ENCODE measurements at regions not wholly inside any gene's neighbourhood (a gene's known extent, or its start where the extent isn't known, plus 50 kb on each side); places are given as distances from the start of the nearest gene placed in this dataset.
"Not testable (repeated sequence)": the region's sequence is repeated elsewhere in the genome, so short reads cannot be mapped to it uniquely, and the experiment has no call there.

DNA sequence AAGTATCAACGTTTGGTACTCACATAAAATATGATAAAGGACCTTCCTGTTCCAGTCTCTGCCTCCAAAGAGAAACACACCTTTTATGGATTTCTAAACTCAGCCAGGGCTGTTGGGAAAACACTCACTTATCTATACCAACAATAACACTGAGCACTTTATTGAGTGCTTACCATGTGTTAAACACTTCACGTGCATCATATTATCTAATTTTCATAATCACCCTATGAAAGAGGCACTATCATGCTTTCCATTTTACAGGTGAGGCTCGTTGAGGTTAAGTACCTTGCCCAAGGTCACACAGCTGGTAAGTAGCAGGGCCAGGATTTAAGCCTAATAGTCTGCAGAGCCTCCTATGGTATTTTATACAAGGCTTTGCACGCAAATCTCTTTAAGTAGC lies 251.5 kb upstream of the SOX9 start:
- no peak for DNase-seq

DNA sequence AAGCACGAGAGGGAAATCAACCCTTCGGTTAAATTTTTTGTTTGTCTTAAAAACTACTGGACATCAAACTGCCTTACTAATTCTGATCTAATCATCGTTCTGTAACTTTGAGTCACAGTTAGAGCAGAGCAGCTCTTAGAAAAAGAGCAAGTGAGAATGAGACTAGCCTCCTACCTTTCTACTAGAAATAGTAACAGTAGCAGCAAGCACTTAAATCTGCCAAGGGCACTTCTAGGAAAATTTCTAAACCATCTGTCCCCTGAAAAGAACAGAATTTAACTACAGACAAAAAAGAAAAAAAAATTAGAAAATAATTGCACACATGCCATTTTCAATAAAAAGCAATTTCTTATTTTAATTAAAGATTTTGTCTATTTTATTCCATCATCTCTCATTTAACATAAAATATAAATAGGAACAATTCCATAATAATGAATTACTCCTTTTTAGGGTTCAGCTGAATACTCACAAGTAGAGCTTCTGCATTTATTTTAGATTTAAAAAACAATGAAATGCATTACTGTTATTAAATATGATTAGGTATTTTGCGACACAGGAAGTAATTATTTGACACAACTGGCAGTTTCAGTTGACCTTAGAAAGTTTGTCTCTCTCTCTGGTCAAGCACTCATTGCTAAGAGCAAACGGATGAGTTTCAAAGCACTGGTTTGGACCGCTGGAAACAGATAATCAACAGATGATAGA lies 250.8 kb upstream of the SOX9 start:
- DNase-seq: no peak

DNA sequence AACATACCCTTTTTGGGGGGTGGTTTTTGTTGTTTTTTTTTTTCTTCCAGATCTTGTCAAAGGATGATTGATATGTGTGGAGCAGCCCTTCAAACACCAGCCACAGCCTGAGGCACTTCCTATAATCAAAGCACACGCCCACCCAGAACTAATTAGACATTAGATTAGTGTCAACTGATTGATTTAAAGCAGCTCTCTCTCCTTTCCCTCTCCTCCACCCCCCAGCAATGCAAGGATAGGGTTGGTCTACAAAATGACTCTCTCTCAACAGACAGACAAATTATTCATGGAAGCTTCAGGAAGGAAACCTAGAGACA lies 250.3 kb upstream of the SOX9 start:
- DNase-seq: no peak

DNA sequence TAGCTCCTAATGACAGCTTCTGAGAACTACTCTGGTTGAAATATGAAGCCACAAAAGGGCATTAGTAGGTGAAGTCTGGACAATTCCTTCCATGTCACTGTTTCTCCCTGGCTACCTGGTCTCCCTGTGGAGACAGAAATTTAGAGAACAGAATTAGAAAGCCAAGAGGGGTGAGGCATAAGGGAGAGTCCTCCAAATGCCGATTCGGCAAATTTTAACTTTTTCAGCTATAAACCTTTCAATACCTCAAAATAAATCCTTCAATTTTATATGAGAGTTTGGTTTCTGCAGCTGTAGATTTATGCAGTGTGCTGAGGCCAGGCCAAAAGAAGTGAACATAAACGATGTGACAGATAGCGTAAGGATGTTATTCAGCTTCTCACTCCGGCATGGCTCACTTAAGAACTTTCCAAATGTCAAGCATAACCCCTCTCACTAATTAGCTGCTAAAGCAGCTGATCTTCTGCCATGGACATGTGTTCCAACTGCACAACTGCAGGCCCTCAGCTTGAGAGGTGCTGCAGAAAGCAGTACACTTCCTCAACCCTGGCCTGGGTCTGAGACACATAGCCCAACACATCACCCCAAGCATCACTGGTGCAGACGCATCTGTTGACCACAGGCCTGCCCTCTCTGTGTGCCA lies 247.9 kb upstream of the SOX9 start:
- no peak for DNase-seq

DNA sequence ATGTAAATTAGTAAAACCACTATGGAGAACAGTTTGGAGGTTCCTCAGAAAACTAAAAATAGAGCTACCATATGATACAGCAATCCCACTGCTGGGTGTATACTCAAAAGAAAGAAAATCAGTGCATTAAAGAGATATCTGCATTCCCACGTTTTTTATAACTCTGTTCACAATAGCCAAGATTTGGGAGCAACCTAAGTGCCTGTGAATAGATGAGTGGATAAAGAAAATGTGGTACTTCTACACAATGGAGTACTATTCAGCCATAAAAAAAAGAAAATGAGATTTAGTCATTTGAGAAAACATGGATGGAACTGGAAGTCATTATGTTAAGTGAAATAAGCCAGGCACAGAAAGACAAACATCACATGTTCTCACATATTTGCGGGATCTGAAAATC lies 246.0 kb upstream of the SOX9 start:
- not testable (repeated sequence) for DNase-seq

- no peak for DNase-seq
These were observed 242.5 kb upstream of the SOX9 start for GRCh38 chr17:71878271-71878670.

DNA sequence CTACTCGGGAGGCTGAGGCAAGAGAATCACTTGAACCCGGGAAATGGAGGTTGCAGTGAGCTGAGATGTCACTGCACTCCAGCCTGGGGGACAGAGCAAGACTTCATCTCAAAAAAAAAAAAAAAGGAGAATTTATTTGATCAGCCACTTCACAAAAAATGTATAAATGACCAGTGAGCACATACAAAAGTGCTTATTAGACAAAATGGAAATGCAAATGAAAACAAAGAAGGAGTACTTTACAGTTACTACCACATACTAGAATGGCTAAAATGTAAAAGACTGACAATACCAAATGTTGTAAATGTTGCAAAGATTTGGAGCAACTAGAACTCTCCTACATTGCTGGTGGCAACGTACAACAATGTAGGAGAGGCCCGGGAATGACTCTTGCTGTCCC lies 241.8 kb upstream of the SOX9 start:
- no peak for DNase-seq

- DNase-seq: no peak
These were observed 239.8 kb upstream of the SOX9 start for GRCh38 chr17:71881041-71881440.

DNA sequence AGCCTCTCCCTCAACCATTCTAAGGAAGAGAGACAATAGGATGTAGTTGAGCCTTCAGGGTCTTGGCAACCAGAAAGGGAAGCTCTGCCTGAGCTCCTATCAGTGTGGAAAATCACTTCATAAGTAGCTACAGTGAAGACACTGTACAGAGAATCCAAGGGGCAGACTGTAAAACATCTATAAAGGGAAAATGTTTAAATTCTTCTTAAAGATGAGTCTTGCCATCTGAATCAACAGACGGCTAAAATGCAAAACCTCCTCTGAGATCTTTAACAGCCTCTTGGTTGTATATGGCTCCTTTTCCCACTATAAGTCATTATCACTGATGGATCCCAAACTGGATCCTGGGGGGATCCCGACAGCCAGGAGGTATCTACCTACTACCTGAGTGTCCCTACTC lies 239.2 kb upstream of the SOX9 start:
- DNase-seq: no peak

DNA sequence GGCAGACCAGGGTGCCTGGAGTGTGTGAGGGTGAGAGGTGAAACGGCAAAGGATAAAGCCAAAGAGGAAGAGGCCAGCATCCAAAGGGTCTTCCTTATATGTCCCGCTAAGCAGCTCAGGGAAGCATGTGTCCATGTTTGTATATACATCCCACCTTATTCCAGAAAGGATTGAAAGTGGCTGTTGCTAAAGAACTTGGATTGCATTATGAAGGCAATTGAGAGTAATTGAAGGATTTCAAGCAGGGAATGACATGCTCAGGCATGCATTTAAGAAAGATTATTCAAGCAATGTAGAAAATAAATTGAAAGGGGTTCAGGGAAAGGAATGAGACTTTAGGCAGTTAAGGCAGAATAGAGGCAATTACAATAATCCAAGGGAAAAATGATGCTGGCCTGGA lies 237.6 kb upstream of the SOX9 start:
- no peak for DNase-seq

DNA sequence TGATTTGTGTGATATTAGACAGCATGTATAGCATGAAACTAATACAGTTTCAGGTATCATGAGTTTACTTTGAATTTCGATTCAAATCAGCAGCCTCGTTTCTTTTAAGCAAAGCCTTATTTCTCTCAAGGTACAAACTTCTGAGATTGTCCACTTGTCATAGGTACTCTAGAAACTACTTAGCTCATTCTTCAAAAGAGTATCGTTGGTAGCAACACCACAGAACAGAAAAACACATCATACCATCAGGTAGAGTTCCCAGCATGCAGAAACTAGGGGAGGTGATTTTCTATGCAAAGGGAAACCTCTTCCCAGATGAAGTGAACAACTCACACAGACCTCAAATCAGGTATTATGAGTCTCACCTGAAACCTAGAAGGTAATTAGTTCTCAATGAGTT lies 237.0 kb upstream of the SOX9 start:
- DNase-seq: no peak

DNA sequence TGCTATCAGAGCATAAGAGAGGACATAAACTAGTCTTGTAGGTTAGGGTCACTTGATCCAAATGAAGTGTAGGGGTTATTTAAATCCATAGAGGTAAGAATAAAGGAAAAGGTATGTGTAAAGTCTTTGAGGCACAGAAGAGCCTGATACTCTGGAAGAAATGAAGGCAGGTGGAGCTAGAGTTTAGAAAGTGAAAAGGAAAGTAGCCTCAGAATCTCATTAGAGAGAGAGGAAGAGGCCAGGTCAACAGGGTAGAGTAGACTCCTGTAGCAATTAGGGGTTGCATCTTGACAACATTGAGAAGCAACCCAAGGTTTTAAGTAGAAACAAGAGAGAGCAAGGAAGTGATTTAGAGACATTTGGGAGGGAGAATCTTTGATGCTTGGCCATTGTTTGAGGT lies 235.2 kb upstream of the SOX9 start:
- DNase-seq: no peak

GRCh38 chr17:71899317-71899716 lies 221.5 kb upstream of the SOX9 start:
- DNase-seq: no peak

DNA sequence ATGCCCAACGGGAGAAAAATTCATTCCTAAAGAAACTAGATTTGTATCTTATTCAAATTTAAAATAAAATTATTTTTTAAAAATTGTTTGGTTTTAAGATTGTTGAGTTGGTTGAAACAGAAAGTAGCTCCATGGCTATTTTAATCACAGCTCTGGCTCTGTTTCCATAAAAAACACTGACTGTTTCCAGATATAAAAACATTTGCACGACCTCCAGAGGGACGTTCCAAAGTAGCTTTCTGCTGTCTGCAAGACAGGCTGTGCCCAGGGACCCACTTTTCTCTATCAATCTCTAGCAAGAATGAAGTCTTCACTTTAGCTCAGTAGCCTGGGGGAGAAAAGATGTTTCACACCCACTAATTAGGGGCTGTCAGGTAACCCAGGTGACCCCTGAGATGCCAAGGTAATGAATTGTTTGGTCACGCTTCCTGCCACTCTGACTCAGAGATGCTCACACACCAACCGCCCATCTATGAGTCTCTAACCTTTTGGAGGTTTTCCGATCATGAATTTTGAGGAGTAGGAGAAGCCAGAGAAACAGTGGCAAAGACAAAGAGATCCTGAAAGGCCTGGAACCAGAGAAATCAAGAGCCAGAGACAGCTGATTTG lies 220.1 kb upstream of the SOX9 start:
- no peak for DNase-seq

DNA sequence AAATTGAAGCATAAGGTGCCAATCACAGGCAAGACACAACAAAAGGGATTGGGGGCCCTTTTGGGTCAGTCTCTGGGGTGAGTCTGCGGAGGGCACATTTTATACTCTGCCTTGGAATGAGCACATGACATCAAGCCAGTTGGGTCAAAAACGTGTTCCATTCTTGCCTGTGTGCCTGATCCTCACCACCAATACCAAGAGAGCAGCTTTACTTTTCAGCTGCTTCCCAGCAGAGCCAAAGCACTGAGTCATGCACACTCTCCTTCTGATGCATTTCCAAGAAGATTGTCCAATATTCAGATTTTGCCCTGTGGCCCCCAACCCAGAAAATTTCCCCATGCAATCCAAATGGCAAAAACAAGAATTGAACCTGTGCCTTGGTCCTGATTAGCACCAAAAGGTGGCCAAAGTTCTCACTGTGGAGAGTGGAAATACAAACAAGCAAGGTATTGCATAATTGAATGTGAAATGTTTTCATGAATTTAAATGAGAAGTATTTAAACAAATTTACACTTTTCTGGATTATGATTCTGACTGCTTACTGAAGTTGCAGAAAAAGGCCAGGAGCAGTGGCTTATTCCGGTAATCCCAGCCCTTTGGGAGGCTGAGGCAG lies 217.8 kb upstream of the SOX9 start:
- DNase-seq: no peak

DNA sequence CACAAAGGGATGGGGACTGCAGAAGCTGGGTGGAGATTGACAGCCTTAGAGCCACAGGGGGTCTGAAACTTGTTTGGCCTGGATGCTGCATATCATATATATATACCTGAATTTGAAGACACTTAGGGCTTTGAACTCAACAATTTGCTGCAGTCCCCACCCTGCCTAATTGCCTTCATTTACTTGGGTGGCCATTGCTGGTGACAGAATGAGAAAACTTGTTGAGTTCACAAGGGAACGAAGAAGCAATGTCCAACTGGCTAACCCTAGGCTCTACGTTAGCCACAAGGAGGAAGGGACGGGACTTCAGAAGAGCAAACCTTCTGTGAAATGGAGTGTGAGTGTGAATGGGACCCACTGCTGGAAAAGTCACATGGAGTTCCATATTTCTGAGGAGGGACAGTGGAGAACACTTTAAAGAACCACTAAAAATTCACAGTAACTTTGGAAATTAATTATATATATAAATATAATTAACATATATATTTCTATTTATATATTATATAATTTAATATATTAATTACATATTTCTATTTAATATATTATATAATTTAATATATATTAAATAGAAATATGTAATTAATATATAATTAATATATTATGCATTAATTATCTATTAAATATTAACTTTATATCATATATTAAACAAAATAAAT lies 215.3 kb upstream of the SOX9 start:
- no peak for DNase-seq

GRCh38 chr17:71909155-71909554 lies 211.7 kb upstream of the SOX9 start:
- DNase-seq: no peak

DNA sequence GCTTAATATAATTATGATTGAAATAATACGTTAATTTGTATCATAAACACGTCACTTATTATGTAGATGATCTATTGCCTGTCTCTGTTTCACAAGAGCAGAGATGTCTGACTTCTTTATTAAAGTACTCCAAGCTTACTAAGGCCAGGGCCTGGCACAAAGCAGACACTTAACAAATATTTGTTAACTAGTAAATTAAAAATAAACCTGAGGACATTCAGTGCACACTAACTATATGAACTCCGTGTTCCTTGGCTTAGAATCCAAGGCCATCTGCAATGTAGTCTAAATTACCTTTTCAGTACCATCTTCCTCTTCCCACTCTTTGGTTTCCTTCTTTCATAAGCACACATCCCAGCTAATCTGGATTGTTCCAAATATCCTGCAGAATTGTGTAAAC lies 210.8 kb upstream of the SOX9 start:
- no peak for DNase-seq

GRCh38 chr17:71914042-71914441 lies 206.8 kb upstream of the SOX9 start:
- DNase-seq: no peak

- DNase-seq: no peak
These were observed 206.0 kb upstream of the SOX9 start for GRCh38 chr17:71914812-71915211.

GRCh38 chr17:71917715-71918114 lies 203.1 kb upstream of the SOX9 start:
- DNase-seq: no peak

DNA sequence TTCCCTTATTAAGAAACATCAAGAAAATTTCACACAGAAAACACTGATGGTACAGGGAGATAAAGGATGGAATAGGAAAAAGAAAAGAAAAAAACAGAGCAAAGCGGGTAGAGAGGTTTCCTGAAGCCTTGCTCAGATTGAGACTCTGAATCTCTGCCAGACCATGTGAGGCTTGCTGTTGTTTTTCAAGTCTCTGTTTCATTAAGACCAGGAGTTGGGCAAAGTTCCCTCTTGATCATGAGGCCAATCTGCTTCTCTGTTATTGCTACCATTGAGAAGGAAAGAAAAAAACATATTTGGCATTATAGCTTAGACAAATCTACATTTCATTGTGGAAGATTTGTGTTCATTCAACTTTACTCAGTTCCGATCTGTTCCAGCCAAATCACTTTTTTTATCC lies 201.6 kb upstream of the SOX9 start:
- DNase-seq: no peak

DNA sequence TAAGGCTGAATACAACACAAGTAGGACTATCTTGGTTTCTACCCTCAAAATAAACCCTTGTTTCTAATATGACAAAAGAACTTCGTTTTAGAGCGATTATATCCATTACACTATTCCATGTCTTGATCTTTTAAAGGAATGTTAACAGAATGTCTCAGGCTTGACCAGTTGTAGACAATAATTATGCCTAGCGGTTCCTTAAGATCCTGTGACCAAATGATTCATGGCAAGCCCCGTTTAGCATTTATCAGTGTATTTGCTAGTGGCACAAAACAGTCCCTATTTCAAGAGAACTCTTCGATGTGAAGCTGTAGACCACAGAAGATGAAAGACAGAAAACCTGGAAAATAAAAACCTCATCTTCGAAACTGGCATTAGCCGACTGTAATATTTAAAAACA lies 200.9 kb upstream of the SOX9 start:
- DNase-seq: no peak

DNA sequence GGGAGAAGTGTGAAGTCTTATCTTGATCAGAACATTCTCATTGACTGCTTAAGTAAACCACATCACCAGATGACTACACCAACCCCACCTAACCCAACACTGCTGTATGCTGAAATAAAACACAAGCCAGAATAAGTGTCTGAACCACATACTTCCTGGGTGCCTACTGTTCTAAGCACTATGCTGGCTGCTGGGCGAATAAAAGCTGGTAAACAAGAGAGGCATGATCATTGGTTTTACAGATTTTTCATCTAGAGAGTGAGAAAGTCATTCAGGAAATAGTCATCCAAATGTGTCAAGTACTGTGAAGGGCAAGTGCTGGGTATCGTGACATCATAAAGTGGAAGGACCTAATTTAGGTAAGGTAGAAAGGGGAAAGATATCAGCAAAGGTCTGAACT lies 199.0 kb upstream of the SOX9 start:
- no peak for DNase-seq

Measured in SIG-M5 (cell line).